Erythroblast (primary cell): ENCODE measurements at regions not wholly inside any gene's neighbourhood (a gene's known extent, or its start where the extent isn't known, plus 50 kb on each side); places are given as distances from the start of the nearest gene placed in this dataset.

Experiments
- GATA1 ChIP-seq: IDR thresholded peaks from 2 replicates; pipeline ENCODE4 v1.6.1; 2011; ENCODE audit warnings: low read depth, mild to moderate bottlenecking, control low read depth, low read length, moderate library complexity
- POLR2A ChIP-seq: IDR thresholded peaks from 2 replicates; pipeline ENCODE4 v1.6.1; 2011; ENCODE audit warnings: mild to moderate bottlenecking, low read length

GRCh38 chr7:93711926-93712325 is 137.4 kb upstream of the CALCR start:
- TF ChIP-seq POLR2A (no peak), GATA1 (no peak)
